IMR-90 (cell line): ENCODE measurements at regions not wholly inside any gene's neighbourhood (a gene's known extent, or its start where the extent isn't known, plus 50 kb on each side); places are given as distances from the start of the nearest gene placed in this dataset.

ENCODE experiments used
- ATAC-seq: fragments of 200-7000 bp; cut with Tn5 transposase; 2 replicates; pipeline ENCODE4 v1.9.1; 2020; ENCODE audit warnings: low read depth, mild to moderate bottlenecking, moderate library complexity
- BruUV-seq: library from RNA; stranded (reverse); fragments of 400-500 nt; replicated peaks from 2 replicates; lab custom pipeline; 2021; lab: Mats Ljungman, UMichigan
- CTCF ChIA-PET: fragments of 300-600 bp; formaldehyde crosslinking; extraction: SDS; loops from one replicate; lab custom pipeline; 2021; ENCODE audit warnings: antibody characterized with exemption; lab: Yijun Ruan, JAX
- POLR2A ChIA-PET: fragments of 300-600 bp; sonication (Branson Sonifier 250); formaldehyde crosslinking; loops from one replicate; lab custom pipeline; 2022; ENCODE audit warnings: antibody characterized with exemption; ENCODE audit not compliant: unreplicated experiment; lab: Charles Lee
- DNase-seq: peaks from one replicate; pipeline ENCODE4 v3.0.0; 2013
- H2AFZ ChIP-seq: replicated peaks from 2 replicates; pipeline ENCODE3; 2013; ENCODE audit warnings: low read length, mild to moderate bottlenecking; ENCODE audit not compliant: poor library complexity
- H2AK5ac ChIP-seq: 2 replicates; pipeline ENCODE4 v1.6.1; 2013; ENCODE audit warnings: low read depth, low read length, inconsistent platforms
- H2AK9ac ChIP-seq: replicated peaks from 2 replicates; pipeline ENCODE3; 2013; ENCODE audit warnings: mild to moderate bottlenecking, low read depth, low read length, moderate library complexity; ENCODE audit not compliant: poor library complexity
- H2BK120ac ChIP-seq: 2 replicates; pipeline ENCODE4 v1.6.1; 2013; ENCODE audit warnings: low read depth, low read length, inconsistent platforms
- H2BK15ac ChIP-seq: 3 replicates; pipeline ENCODE4 v1.6.1; 2013; ENCODE audit warnings: low read depth, low read length, inconsistent platforms
- H2BK20ac ChIP-seq: 2 replicates; pipeline ENCODE4 v1.6.1; 2013; ENCODE audit warnings: low read depth, mild to moderate bottlenecking, inconsistent platforms, low read length, moderate library complexity
- H2BK5ac ChIP-seq: 2 replicates; pipeline ENCODE4 v1.6.1; 2013; ENCODE audit warnings: mild to moderate bottlenecking, low read depth, low read length, inconsistent platforms; ENCODE audit not compliant: poor library complexity, severe bottlenecking
- H3K14ac ChIP-seq: replicated peaks from 2 replicates; pipeline ENCODE4 v1.6.1; 2013; ENCODE audit warnings: low read depth, low read length, inconsistent platforms
- H3K18ac ChIP-seq: 2 replicates; pipeline ENCODE4 v1.6.1; 2013; ENCODE audit warnings: low read depth, low read length, control low read depth
- H3K23ac ChIP-seq: 2 replicates; pipeline ENCODE4 v1.6.1; 2013; ENCODE audit warnings: low read depth, low read length, inconsistent platforms
- H3K27ac ChIP-seq: 2 replicates; pipeline ENCODE4 v1.5.1; 2013; ENCODE audit warnings: mild to moderate bottlenecking, control low read depth, low read length; ENCODE audit not compliant: insufficient read depth
- H3K27me3 ChIP-seq: 2 replicates; pipeline ENCODE4 v1.6.1; 2013; ENCODE audit warnings: low read length; ENCODE audit not compliant: control insufficient read depth, insufficient read depth
- H3K36me3 ChIP-seq: 2 replicates; pipeline ENCODE4 v1.6.1; 2013; ENCODE audit warnings: low read length, mixed read lengths; ENCODE audit not compliant: control insufficient read depth, insufficient read depth
- H3K4ac ChIP-seq: 2 replicates; pipeline ENCODE4 v1.6.1; 2013; ENCODE audit warnings: low read depth, low read length, inconsistent platforms
- H3K4me1 ChIP-seq: 2 replicates; pipeline ENCODE4 v1.6.1; 2013; ENCODE audit warnings: low read length, mixed read lengths; ENCODE audit not compliant: control insufficient read depth, insufficient read depth
- H3K4me2 ChIP-seq: 2 replicates; pipeline ENCODE4 v1.6.1; 2013; ENCODE audit warnings: low read depth, mild to moderate bottlenecking, control low read depth, low read length, moderate library complexity
- H3K4me3 ChIP-seq: 2 replicates; pipeline ENCODE4 v1.5.1; 2013; ENCODE audit warnings: low read depth, mild to moderate bottlenecking, control low read depth, low read length, moderate library complexity; ENCODE audit not compliant: insufficient read depth
- H3K56ac ChIP-seq: 2 replicates; pipeline ENCODE4 v1.6.1; 2013; ENCODE audit warnings: low read length, inconsistent platforms; ENCODE audit not compliant: insufficient read depth; ENCODE audit errors: extremely low read depth
- H3K79me1 ChIP-seq, 2 experiments: 2 replicates each; pipeline ENCODE4 v1.6.1; 2013; ENCODE audit warnings: low read length in 2 of 2, inconsistent platforms in 1 of 2, low read depth in 1 of 2
- H3K9ac ChIP-seq: 2 replicates; pipeline ENCODE4 v1.6.1; 2013; ENCODE audit warnings: low read depth, low read length, control low read depth
- H3K9me1 ChIP-seq: 2 replicates; pipeline ENCODE4 v1.6.1; 2013; ENCODE audit warnings: low read length, inconsistent platforms; ENCODE audit not compliant: insufficient read depth
- H3K9me3 ChIP-seq: 2 replicates; pipeline ENCODE4 v1.6.1; 2013; ENCODE audit warnings: low read length; ENCODE audit not compliant: control insufficient read depth, insufficient read depth
- H4K20me1 ChIP-seq: 2 replicates; pipeline ENCODE4 v1.6.1; 2013; ENCODE audit warnings: low read length, inconsistent platforms; ENCODE audit not compliant: insufficient read depth
- H4K5ac ChIP-seq: 2 replicates; pipeline ENCODE4 v1.6.1; 2013; ENCODE audit warnings: mild to moderate bottlenecking, low read depth, low read length, control low read depth
- H4K8ac ChIP-seq, 2 experiments: 2 replicates each; pipeline ENCODE4 v1.6.1; 2013; ENCODE audit warnings: low read depth in 2 of 2, low read length in 2 of 2, control low read depth in 1 of 2, inconsistent platforms in 1 of 2
- H4K91ac ChIP-seq: 2 replicates; pipeline ENCODE4 v1.6.1; 2013; ENCODE audit warnings: low read depth, low read length, inconsistent platforms; ENCODE audit not compliant: insufficient read depth
- BHLHE40 ChIP-seq: fragments of 150-350 bp; IDR thresholded peaks from 2 replicates; pipeline ENCODE4 v1.6.1; 2016; ENCODE audit warnings: mild to moderate bottlenecking, low read depth, low read length
- CEBPB ChIP-seq: IDR thresholded peaks from 2 replicates; pipeline ENCODE4 v1.6.1; 2012; ENCODE audit warnings: low read depth, low read length, improper control_type of control experiment
- CHD1 ChIP-seq: IDR thresholded peaks from 2 replicates; pipeline ENCODE4 v1.6.1; 2012; ENCODE audit warnings: low read depth, low read length, improper control_type of control experiment
- FOS ChIP-seq: fragments of 150-350 bp; IDR thresholded peaks from 2 replicates; pipeline ENCODE4 v1.6.1; 2016; ENCODE audit warnings: low read depth, low read length
- MAFK ChIP-seq: IDR thresholded peaks from 2 replicates; pipeline ENCODE4 v1.6.1; 2012; ENCODE audit warnings: low read depth, low read length, improper control_type of control experiment
- MAZ ChIP-seq: IDR thresholded peaks from 2 replicates; pipeline ENCODE4 v1.6.1; 2012; ENCODE audit warnings: low read depth, mild to moderate bottlenecking, low read length, improper control_type of control experiment, moderate library complexity, borderline replicate concordance
- MXI1 ChIP-seq: IDR thresholded peaks from 2 replicates; pipeline ENCODE4 v1.6.1; 2012; ENCODE audit warnings: low read depth, mild to moderate bottlenecking, low read length, moderate library complexity, borderline replicate concordance
- NFE2L2 ChIP-seq: fragments of 150-350 bp; IDR thresholded peaks from 2 replicates; pipeline ENCODE4 v1.6.1; 2016; ENCODE audit warnings: low read depth, mild to moderate bottlenecking, low read length
- POLR2A ChIP-seq: IDR thresholded peaks from 2 replicates; pipeline ENCODE4 v1.6.1; 2012; ENCODE audit warnings: mild to moderate bottlenecking, low read depth, low read length
- RAD21 ChIP-seq: IDR thresholded peaks from 2 replicates; pipeline ENCODE4 v1.6.1; 2012; ENCODE audit warnings: low read length, improper control_type of control experiment
- RCOR1 ChIP-seq: IDR thresholded peaks from 2 replicates; pipeline ENCODE4 v1.6.1; 2012; ENCODE audit warnings: mild to moderate bottlenecking, low read length, improper control_type of control experiment; ENCODE audit not compliant: insufficient replicate concordance
- WGBS, 2 experiments: methylation state at CpG; one replicate each; pipeline versions ENCODE4 v1.1.5 to v1.1.7; 2013; ENCODE audit warnings: missing lambda C conversion rate in 2 of 2; ENCODE audit not compliant: insufficient read length in 1 of 2; ENCODE audit errors: extremely low coverage in 2 of 2; 5-methylcytosine and 5-hydroxymethylcytosine counted together
- dilution Hi-C: fragments of 300-500 bp; cut with HindIII; formaldehyde crosslinking; loops from one replicate; pipeline ENCODE4 v1.14.3; 2018; ENCODE audit warnings: low sequenced_read_pairs; ENCODE audit not compliant: unreplicated experiment
- in situ Hi-C: fragments of 300-500 bp; cut with MboI; formaldehyde crosslinking; loops from 3 replicates; pipeline ENCODE4 v1.14.3; 2019; ENCODE audit warnings: low sequenced_read_pairs, inconsistent platforms, mixed read lengths
- intact Hi-C: fragments of 100-400 bp; cut with micrococcal nuclease; formaldehyde crosslinking; loops from 2 replicates; pipeline ENCODE4 v1.10.0; 2022
- TF ChIP-seq, protein P1 (sequence below): fragments of 150-350 bp; IDR thresholded peaks from 2 replicates; pipeline ENCODE4 v1.6.1; 2017; ENCODE audit warnings: mild to moderate bottlenecking, antibody characterized with exemption, low read length, low read depth
- TF ChIP-seq, protein P2 (sequence below): conservative IDR thresholded peaks from 2 replicates; pipeline ENCODE4 v1.5.1; 2012; ENCODE audit warnings: mild to moderate bottlenecking, low read depth, low read length, improper control_type of control experiment

DNA sequence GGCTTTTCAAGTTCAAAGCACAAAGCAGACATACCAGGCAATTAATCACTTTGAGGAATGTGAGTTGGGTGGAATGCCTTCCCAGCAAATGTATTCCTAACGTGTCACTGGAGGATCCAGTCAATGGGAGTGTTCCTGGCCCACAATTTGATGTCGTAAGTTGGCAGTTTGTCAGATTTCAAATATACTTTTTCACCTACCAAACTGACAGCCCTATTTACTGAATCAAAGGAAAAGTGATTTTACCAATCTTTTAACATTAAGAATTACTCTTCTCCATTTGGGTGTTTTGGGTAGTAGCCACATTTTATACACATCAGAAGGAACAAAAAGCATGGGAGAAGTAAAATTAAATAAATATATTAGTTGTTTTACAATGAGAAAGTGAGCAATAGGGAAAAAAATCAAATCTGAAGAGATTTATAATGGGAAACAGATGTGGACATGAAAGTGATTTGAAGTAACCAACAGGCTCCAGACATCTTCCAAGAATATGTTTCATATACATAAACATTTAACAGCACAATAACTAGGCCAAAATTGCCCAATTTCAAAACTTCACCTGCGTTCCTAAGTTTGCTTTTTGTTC is 222.9 kb downstream of the MTERF1 start:
- no peak overlapping the region for H4K5ac ChIP-seq
- in situ Hi-C loops (no loop called here), intact Hi-C loops (no loop called here), dilution Hi-C loops (no loop called here)
- no peaks in the 10 kb centered on the region for H3K79me1 ChIP-seq
- no peak overlapping the region for H3K56ac ChIP-seq
- ChIA-PET POLR2A (no interaction called here), CTCF (no interaction called here)
- TF ChIP-seq FOS (no peak), MXI1 (no peak), RAD21 (no peak), RCOR1 (no peak), NFE2L2 (no peak), CEBPB (no peak), POLR2A (no peak), CHD1 (no peak), MAZ (no peak), BHLHE40 (no peak), MAFK (no peak)
- TF ChIP-seq, protein P1, sequence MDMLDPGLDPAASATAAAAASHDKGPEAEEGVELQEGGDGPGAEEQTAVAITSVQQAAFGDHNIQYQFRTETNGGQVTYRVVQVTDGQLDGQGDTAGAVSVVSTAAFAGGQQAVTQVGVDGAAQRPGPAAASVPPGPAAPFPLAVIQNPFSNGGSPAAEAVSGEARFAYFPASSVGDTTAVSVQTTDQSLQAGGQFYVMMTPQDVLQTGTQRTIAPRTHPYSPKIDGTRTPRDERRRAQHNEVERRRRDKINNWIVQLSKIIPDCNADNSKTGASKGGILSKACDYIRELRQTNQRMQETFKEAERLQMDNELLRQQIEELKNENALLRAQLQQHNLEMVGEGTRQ: no peak
- TF ChIP-seq, protein P2, sequence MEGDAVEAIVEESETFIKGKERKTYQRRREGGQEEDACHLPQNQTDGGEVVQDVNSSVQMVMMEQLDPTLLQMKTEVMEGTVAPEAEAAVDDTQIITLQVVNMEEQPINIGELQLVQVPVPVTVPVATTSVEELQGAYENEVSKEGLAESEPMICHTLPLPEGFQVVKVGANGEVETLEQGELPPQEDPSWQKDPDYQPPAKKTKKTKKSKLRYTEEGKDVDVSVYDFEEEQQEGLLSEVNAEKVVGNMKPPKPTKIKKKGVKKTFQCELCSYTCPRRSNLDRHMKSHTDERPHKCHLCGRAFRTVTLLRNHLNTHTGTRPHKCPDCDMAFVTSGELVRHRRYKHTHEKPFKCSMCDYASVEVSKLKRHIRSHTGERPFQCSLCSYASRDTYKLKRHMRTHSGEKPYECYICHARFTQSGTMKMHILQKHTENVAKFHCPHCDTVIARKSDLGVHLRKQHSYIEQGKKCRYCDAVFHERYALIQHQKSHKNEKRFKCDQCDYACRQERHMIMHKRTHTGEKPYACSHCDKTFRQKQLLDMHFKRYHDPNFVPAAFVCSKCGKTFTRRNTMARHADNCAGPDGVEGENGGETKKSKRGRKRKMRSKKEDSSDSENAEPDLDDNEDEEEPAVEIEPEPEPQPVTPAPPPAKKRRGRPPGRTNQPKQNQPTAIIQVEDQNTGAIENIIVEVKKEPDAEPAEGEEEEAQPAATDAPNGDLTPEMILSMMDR: no peak
- no peaks in the 10 kb centered on the region for H3K27me3 ChIP-seq
- H4K91ac ChIP-seq: no peak overlapping the region
- H2BK20ac ChIP-seq: no peak overlapping the region
- H3K27ac ChIP-seq: no peak overlapping the region
- no peaks in the 10 kb centered on the region for H4K20me1 ChIP-seq
- no peak overlapping the region for H2AK5ac ChIP-seq
- H2BK15ac ChIP-seq: no peak overlapping the region
- no TSS peak for BruUV-seq
- H2AK9ac ChIP-seq: no peak overlapping the region
- no peak overlapping the region for H3K4me2 ChIP-seq
- no peak overlapping the region for H4K8ac ChIP-seq
- H3K9me3 ChIP-seq: no peaks in the 10 kb centered on the region
- no peak overlapping the region for H2AFZ ChIP-seq
- no peaks in the 10 kb centered on the region for H3K9me1 ChIP-seq
- DNase-seq (no peak), ATAC-seq (no peak)
- H3K36me3 ChIP-seq: no peaks in the 10 kb centered on the region
- H3K18ac ChIP-seq: no peak overlapping the region
- H2BK120ac ChIP-seq: no peak overlapping the region
- H3K4me3 ChIP-seq: no peak overlapping the region
- no peak overlapping the region for H3K14ac ChIP-seq
- H3K9ac ChIP-seq: no peak overlapping the region
- no CpG with 5 or more reads among the region's 3 CpGs for WGBS, 2 experiments
- no peaks in the 10 kb centered on the region for H3K4me1 ChIP-seq
- H3K23ac ChIP-seq: no peak overlapping the region
- H3K4ac ChIP-seq: no peak overlapping the region
- no peak overlapping the region for H2BK5ac ChIP-seq
